Astrocyte (in vitro differentiated cells and primary cell): ENCODE measurements at regions not wholly inside any gene's neighbourhood (a gene's known extent, or its start where the extent isn't known, plus 50 kb on each side); places are given as distances from the start of the nearest gene placed in this dataset.

ENCODE experiments used
- DNase-seq: peaks from one replicate; pipeline ENCODE4 v3.0.0-alpha.2; 2010; ENCODE audit warnings: low read depth
- FAIRE-seq: peaks from 2 replicates; lab custom pipeline; 2011; peaks lifted over from hg19 to GRCh38; lab: Jason Lieb, UNC
- H2AFZ ChIP-seq: 2 replicates; pipeline ENCODE4 v1.6.0; 2012; ENCODE audit warnings: low read depth, low read length, inconsistent platforms
- H3K27ac ChIP-seq: 2 replicates; pipeline ENCODE4 v1.5.1; 2011; ENCODE audit warnings: low read depth, low read length, inconsistent platforms
- H3K27me3 ChIP-seq: 2 replicates; pipeline ENCODE4 v1.6.0; 2011; ENCODE audit warnings: low read length, inconsistent platforms; ENCODE audit not compliant: insufficient read depth
- H3K36me3 ChIP-seq: 2 replicates; pipeline ENCODE4 v1.5.1; 2011; ENCODE audit warnings: low read length, inconsistent platforms; ENCODE audit not compliant: insufficient read depth
- H3K4me1 ChIP-seq: 2 replicates; pipeline ENCODE4 v1.5.1; 2011; ENCODE audit warnings: low read length, inconsistent platforms; ENCODE audit not compliant: insufficient read depth
- H3K4me2 ChIP-seq: 2 replicates; pipeline ENCODE4 v1.6.0; 2012; ENCODE audit warnings: low read length, inconsistent platforms
- H3K4me3 ChIP-seq: 2 replicates; pipeline ENCODE4 v1.5.1; 2011; ENCODE audit warnings: low read depth, mild to moderate bottlenecking, low read length, inconsistent platforms; ENCODE audit not compliant: insufficient read depth
- H3K79me2 ChIP-seq: 2 replicates; pipeline ENCODE4 v1.6.0; 2012; ENCODE audit warnings: mild to moderate bottlenecking, low read length, inconsistent platforms; ENCODE audit not compliant: insufficient read depth
- H3K9ac ChIP-seq: 2 replicates; pipeline ENCODE4 v1.6.0; 2012; ENCODE audit warnings: mild to moderate bottlenecking, low read length, inconsistent platforms
- H3K9me3 ChIP-seq: 2 replicates; pipeline ENCODE4 v1.5.1; 2012; ENCODE audit warnings: low read depth, mild to moderate bottlenecking, low read length, inconsistent platforms; ENCODE audit not compliant: insufficient read depth
- H4K20me1 ChIP-seq: 2 replicates; pipeline ENCODE4 v1.6.0; 2012; ENCODE audit warnings: low read length, inconsistent platforms; ENCODE audit not compliant: insufficient read depth
- H3K27ac Mint-ChIP-seq: one replicate; pipeline ENCODE4 v1.8.0; 2021; ENCODE audit warnings: mild to moderate bottlenecking, mixed read lengths; ENCODE audit not compliant: unreplicated experiment
- H3K27me3 Mint-ChIP-seq: one replicate; pipeline ENCODE4 v1.8.0; 2021; ENCODE audit warnings: low read depth, mixed read lengths; ENCODE audit not compliant: unreplicated experiment
- H3K36me3 Mint-ChIP-seq: one replicate; pipeline ENCODE4 v1.8.0; 2021; ENCODE audit warnings: low read depth, mixed read lengths; ENCODE audit not compliant: unreplicated experiment
- H3K4me1 Mint-ChIP-seq: one replicate; pipeline ENCODE4 v1.8.0; 2021; ENCODE audit warnings: low read depth, mixed read lengths; ENCODE audit not compliant: unreplicated experiment
- H3K4me3 Mint-ChIP-seq: one replicate; pipeline ENCODE4 v1.8.0; 2021; ENCODE audit warnings: mild to moderate bottlenecking, moderate library complexity, mixed read lengths; ENCODE audit not compliant: unreplicated experiment
- H3K9me3 Mint-ChIP-seq: one replicate; pipeline ENCODE4 v1.8.0; 2021; ENCODE audit warnings: mild to moderate bottlenecking, mixed read lengths; ENCODE audit not compliant: unreplicated experiment
- CTCF ChIP-seq: IDR thresholded peaks from 2 replicates; pipeline ENCODE4 v1.5.1; 2011; ENCODE audit warnings: low read depth, mild to moderate bottlenecking, inconsistent platforms, low read length, moderate library complexity; ENCODE audit not compliant: insufficient read depth
- EZH2 ChIP-seq: IDR thresholded peaks from 2 replicates; pipeline ENCODE4 v1.6.1; 2012; ENCODE audit warnings: mild to moderate bottlenecking, low read length, inconsistent platforms; ENCODE audit not compliant: insufficient read depth

- no peaks in the 10 kb centered on the region for H3K79me2 ChIP-seq
- no peak for TF ChIP-seq EZH2
- no peak for TF ChIP-seq CTCF
- H3K36me3 Mint-ChIP-seq: no peaks in the 10 kb centered on the region
- no peaks in the 10 kb centered on the region for H3K9me3 Mint-ChIP-seq
- DNase-seq (no peak), FAIRE-seq (no peak)
- peaks cover 7% of the 10 kb centered on the region for H3K27me3 Mint-ChIP-seq
- H3K9me3 ChIP-seq: no peaks in the 10 kb centered on the region
- H3K27me3 ChIP-seq: no peaks in the 10 kb centered on the region
- H3K27ac ChIP-seq: no peak overlapping the region
- no peak overlapping the region for H2AFZ ChIP-seq
- H3K36me3 ChIP-seq: no peaks in the 10 kb centered on the region
- no peak overlapping the region for H3K4me3 ChIP-seq
- H3K4me2 ChIP-seq: no peak overlapping the region
- H3K4me1 Mint-ChIP-seq: peaks cover 10% of the 10 kb centered on the region
- H3K4me3 Mint-ChIP-seq: no peak overlapping the region
- no peak overlapping the region for H3K9ac ChIP-seq
- no peaks in the 10 kb centered on the region for H4K20me1 ChIP-seq
- no peaks in the 10 kb centered on the region for H3K4me1 ChIP-seq
- H3K27ac Mint-ChIP-seq: no peak overlapping the region
Measured at GRCh38 chr10:120098232-120098930, 205.9 kb downstream of the SEC23IP start.

DNA sequence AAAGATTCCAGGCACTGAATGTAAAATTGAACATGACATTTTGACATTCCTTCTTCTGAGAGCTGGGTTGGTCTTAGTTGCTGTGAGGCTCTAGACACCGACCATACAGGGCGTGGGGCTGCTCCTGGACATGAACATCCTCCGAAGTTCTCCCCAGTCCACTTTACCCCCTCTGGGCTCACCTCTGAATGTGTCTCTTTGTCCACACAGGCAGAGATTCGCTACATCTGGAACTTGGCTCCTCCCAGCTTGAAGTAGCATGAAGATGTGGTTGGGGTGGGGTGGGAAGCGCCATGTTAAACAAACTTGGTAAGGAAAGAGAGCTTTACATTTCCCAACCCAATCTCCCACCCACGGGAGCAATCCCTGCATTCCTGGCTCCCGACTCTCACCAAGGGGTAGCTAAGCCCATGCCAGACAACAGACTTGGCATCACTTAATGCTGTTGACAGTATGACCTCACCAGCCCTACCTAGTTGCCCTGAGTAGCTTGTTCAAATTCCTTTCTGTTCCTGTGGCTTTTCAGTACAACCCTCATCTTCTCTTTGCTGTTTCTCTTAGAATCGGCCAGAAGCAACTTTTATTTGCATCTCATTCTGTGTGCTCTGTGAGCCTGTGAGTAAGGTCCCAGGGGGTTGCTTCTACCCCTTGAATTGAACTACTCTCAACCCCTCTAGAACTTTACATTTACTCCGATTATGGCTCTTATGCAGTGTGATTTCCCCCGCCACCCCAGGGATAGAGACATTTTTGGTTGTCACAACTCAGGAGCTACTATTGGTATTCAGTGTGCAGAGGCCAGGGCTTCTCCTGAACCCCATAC, 211.4 kb downstream of the SEC23IP start:
- H3K27ac Mint-ChIP-seq: no peak overlapping the region
- peaks cover 7% of the 10 kb centered on the region for H3K27me3 Mint-ChIP-seq
- Histone ChIP-seq H3K9ac (no peak overlapping the region), H3K4me1 (no peaks in the 10 kb centered on the region), H4K20me1 (no peaks in the 10 kb centered on the region), H2AFZ (no peak overlapping the region), H3K27ac (no peak overlapping the region), H3K4me2 (no peak overlapping the region), H3K9me3 (no peaks in the 10 kb centered on the region), H3K4me3 (no peak overlapping the region), H3K36me3 (no peaks in the 10 kb centered on the region), H3K79me2 (no peaks in the 10 kb centered on the region), H3K27me3 (no peaks in the 10 kb centered on the region)
- H3K36me3 Mint-ChIP-seq: no peaks in the 10 kb centered on the region
- no peak overlapping the region for H3K4me3 Mint-ChIP-seq
- DNase-seq: no peak
- no peaks in the 10 kb centered on the region for H3K9me3 Mint-ChIP-seq
- TF ChIP-seq EZH2 (no peak), CTCF (no peak)
- peaks cover 4% of the 10 kb centered on the region for H3K4me1 Mint-ChIP-seq
- FAIRE-seq: no peak
